NCI-H446 treated with DMSO at 0.1 percent for 48 hours (cell line): ENCODE measurements at regions not wholly inside any gene's neighbourhood (a gene's known extent, or its start where the extent isn't known, plus 50 kb on each side); places are given as distances from the start of the nearest gene placed in this dataset.
"Not testable (repeated sequence)": the region's sequence is repeated elsewhere in the genome, so short reads cannot be mapped to it uniquely, and the experiment has no call there.

Source experiments
- DNase-seq: peaks from one replicate; lab custom pipeline; 2025; lab: John Stamatoyannopoulos, UW

GRCh38 chr20:11976966-11977365 is 59.3 kb downstream of the BTBD3 start:
- DNase-seq, result no peak

GRCh38 chr20:11978496-11978895 is 60.8 kb downstream of the BTBD3 start:
- DNase-seq, result no peak

GRCh38 chr20:11979306-11979990 is 61.8 kb downstream of the BTBD3 start:
- no peak for DNase-seq

- DNase-seq, result no peak
Measured at GRCh38 chr20:11980263-11980662, 62.6 kb downstream of the BTBD3 start.

- DNase-seq, result no peak
Measured at GRCh38 chr20:11981366-11981947, 63.8 kb downstream of the BTBD3 start.

- no peak for DNase-seq
Measured at GRCh38 chr20:11982289-11982954, 64.7 kb downstream of the BTBD3 start.

GRCh38 chr20:11982955-11983470 is 65.3 kb downstream of the BTBD3 start:
- no peak for DNase-seq

- no peak for DNase-seq
Measured at GRCh38 chr20:11986954-11987353, 69.3 kb downstream of the BTBD3 start.

- no peak for DNase-seq
Measured at GRCh38 chr20:11987526-11987925, 69.8 kb downstream of the BTBD3 start.

GRCh38 chr20:11989018-11989771 is 71.5 kb downstream of the BTBD3 start:
- no peak for DNase-seq

- no peak for DNase-seq
Measured at GRCh38 chr20:11992426-11992825, 74.7 kb downstream of the BTBD3 start.

- no peak for DNase-seq
Measured at GRCh38 chr20:11993886-11994461, 76.3 kb downstream of the BTBD3 start.

GRCh38 chr20:11995805-11996567 is 78.3 kb downstream of the BTBD3 start:
- DNase-seq, result no peak

GRCh38 chr20:12004776-12005175 is 87.1 kb downstream of the BTBD3 start:
- not testable (repeated sequence) for DNase-seq

- DNase-seq, result no peak
Measured at GRCh38 chr20:12012241-12013222, 94.8 kb downstream of the BTBD3 start.

GRCh38 chr20:12014276-12014675 is 96.6 kb downstream of the BTBD3 start:
- no peak for DNase-seq

GRCh38 chr20:12014736-12015135 is 97.0 kb downstream of the BTBD3 start:
- DNase-seq, result no peak

GRCh38 chr20:12016291-12016690 is 98.6 kb downstream of the BTBD3 start:
- DNase-seq, result no peak

GRCh38 chr20:12019715-12020114 is 102.0 kb downstream of the BTBD3 start:
- no peak for DNase-seq

- no peak for DNase-seq
Measured at GRCh38 chr20:12020846-12021245, 103.2 kb downstream of the BTBD3 start.
